ENCODE measurements at regions not wholly inside any gene's neighbourhood (a gene's known extent, or its start where the extent isn't known, plus 50 kb on each side); places are given as distances from the start of the nearest gene placed in this dataset.

GRCh38 chr4:33072298-33073089 lies 2352.3 kb downstream of the PCDH7 start:
- TF ChIP-seq POLR2A (IDR thresholded peaks at IDR 0.05) (no peak), CTCF (IDR thresholded peaks at IDR 0.05) (no peak), EP300 (IDR thresholded peaks at IDR 0.05) (no peak)
